ENCODE measurements at regions not wholly inside any gene's neighbourhood (a gene's known extent, or its start where the extent isn't known, plus 50 kb on each side); places are given as distances from the start of the nearest gene placed in this dataset.

GRCh38 chr17:36870720-36870999, 66.6 kb upstream of the LHX1 start:
- DNase-seq (ENCODE audit: low spot score) = no peak
- in situ Hi-C loops (cut with HindIII; ENCODE audit: low sequenced_read_pairs) = no loop called here

- no peak for DNase-seq (ENCODE audit: low spot score)
- in situ Hi-C loops (cut with HindIII; ENCODE audit: low sequenced_read_pairs) = no loop called here
Measured at GRCh38 chr17:36875698-36876293, 61.5 kb upstream of the LHX1 start.

- no peak for DNase-seq (ENCODE audit: low spot score)
- in situ Hi-C loops (cut with HindIII; ENCODE audit: low sequenced_read_pairs) = no loop called here
Measured at GRCh38 chr17:36876966-36877365, 60.3 kb upstream of the LHX1 start.

GRCh38 chr17:36877771-36878170, 59.5 kb upstream of the LHX1 start:
- in situ Hi-C loops (cut with HindIII; ENCODE audit: low sequenced_read_pairs) = no loop called here
- no peak for DNase-seq (ENCODE audit: low spot score)

- in situ Hi-C loops (cut with HindIII; ENCODE audit: low sequenced_read_pairs) = no loop called here
- DNase-seq (ENCODE audit: low spot score) = no peak
Measured at GRCh38 chr17:36878216-36878615, 59.1 kb upstream of the LHX1 start.

- DNase-seq (ENCODE audit: low spot score) = no peak
- in situ Hi-C loops (cut with HindIII; ENCODE audit: low sequenced_read_pairs) = no loop called here
Measured at GRCh38 chr17:36879027-36879426, 58.2 kb upstream of the LHX1 start.

- in situ Hi-C loops (cut with HindIII; ENCODE audit: low sequenced_read_pairs) = no loop called here
- no peak for DNase-seq (ENCODE audit: low spot score)
Measured at GRCh38 chr17:36879624-36880131, 57.6 kb upstream of the LHX1 start.

GRCh38 chr17:36880268-36880905, 56.9 kb upstream of the LHX1 start:
- no peak for DNase-seq (ENCODE audit: low spot score)
- in situ Hi-C loops (cut with HindIII; ENCODE audit: low sequenced_read_pairs) = no loop called here

GRCh38 chr17:36881323-36881722, 56.0 kb upstream of the LHX1 start:
- DNase-seq (ENCODE audit: low spot score) = no peak
- in situ Hi-C loops (cut with HindIII; ENCODE audit: low sequenced_read_pairs) = no loop called here

- in situ Hi-C loops (cut with HindIII; ENCODE audit: low sequenced_read_pairs) = no loop called here
- no peak for DNase-seq (ENCODE audit: low spot score)
Measured at GRCh38 chr17:36884495-36885152, 52.7 kb upstream of the LHX1 start.

GRCh38 chr17:36885153-36885735, 52.0 kb upstream of the LHX1 start:
- in situ Hi-C loops (cut with HindIII; ENCODE audit: low sequenced_read_pairs) = no loop called here
- DNase-seq (ENCODE audit: low spot score) = no peak

- no peak for DNase-seq (ENCODE audit: low spot score)
- in situ Hi-C loops (cut with HindIII; ENCODE audit: low sequenced_read_pairs) = no loop called here
Measured at GRCh38 chr17:36885771-36886377, 51.4 kb upstream of the LHX1 start.
